D721Med (cell line): ENCODE measurements at regions not wholly inside any gene's neighbourhood (a gene's known extent, or its start where the extent isn't known, plus 50 kb on each side); places are given as distances from the start of the nearest gene placed in this dataset.

Source experiments
- DNase-seq: peaks from one replicate; pipeline ENCODE4 v3.0.0; 2011; ENCODE audit warnings: low spot score; ENCODE audit not compliant: insufficient read length
- FAIRE-seq: peaks from 2 replicates; lab custom pipeline; 2011; peaks lifted over from hg19 to GRCh38; lab: Jason Lieb, UNC
- CTCF ChIP-seq: IDR thresholded peaks from 2 replicates; pipeline ENCODE4 v1.5.1; 2012; ENCODE audit warnings: mild to moderate bottlenecking, control low read depth; ENCODE audit not compliant: insufficient read depth; ENCODE audit errors: missing control alignments

GRCh38 chrX:6614506-6614905 lies 79.6 kb upstream of the VCX3A start:
- FAIRE-seq (no peak), DNase-seq (no peak)
- no peak for TF ChIP-seq CTCF

DNA sequence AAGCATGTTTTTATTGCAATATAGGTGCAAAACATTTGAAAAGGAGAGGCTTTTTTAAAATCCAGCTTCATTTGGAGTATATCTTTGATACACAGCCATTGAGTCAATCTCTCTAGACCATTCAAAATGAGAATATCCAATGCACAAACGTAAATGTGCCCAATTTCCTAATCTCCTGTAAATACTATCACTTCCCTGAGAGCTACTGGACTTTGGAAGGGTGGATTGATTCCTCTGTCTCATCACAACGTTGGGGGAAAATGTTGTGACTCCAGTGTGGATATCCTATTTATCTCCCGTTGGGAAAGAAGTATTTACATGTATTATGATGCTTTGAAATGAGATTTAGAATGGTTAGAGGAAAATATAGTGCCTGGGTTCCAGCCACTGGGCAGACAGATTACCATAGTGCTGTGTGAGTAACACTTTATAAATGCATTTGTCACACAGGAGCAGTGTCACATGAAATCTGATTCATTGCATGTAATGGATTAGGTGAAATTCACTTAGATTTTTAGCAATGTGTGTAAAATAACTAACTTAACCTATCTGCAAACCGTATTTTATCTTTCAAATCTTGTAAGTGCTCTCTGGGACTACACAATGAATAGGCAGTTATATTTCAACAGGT lies 64.4 kb upstream of the VCX3A start:
- TF ChIP-seq CTCF: no peak
- FAIRE-seq: no peak
- no peak for DNase-seq
